ENCODE measurements at regions not wholly inside any gene's neighbourhood (a gene's known extent, or its start where the extent isn't known, plus 50 kb on each side); places are given as distances from the start of the nearest gene placed in this dataset.

DNA sequence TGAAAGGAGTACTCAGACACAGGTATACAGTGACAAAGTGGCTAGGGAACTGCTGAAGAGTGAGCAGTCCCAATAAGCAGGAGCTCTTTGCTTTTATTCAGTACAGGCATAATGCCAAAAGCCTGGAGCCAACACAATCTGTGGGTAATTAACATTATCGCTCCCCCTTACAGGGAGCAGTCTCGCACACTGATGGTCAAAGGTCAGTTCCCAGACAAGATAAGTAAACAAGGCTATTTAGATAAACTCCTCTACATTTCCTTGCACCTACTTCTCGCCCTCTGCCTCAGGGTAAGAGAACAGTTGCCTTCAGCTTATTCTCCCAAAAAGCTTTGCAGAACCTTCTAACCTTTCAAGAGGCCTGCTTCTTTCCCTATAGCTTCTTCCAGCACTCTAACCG is 73.9 kb upstream of the TAF9B start:
- 61 to 63% methylated on average over 4 of the region's 4 CpGs for WGBS, 2 donors
- intact Hi-C loops (cut with DNase I), result no loop called here
- DNase-seq, result no peak
- TF ChIP-seq POLR2A (IDR thresholded peaks at IDR 0.05), result no peak
- TF ChIP-seq, protein P1, sequence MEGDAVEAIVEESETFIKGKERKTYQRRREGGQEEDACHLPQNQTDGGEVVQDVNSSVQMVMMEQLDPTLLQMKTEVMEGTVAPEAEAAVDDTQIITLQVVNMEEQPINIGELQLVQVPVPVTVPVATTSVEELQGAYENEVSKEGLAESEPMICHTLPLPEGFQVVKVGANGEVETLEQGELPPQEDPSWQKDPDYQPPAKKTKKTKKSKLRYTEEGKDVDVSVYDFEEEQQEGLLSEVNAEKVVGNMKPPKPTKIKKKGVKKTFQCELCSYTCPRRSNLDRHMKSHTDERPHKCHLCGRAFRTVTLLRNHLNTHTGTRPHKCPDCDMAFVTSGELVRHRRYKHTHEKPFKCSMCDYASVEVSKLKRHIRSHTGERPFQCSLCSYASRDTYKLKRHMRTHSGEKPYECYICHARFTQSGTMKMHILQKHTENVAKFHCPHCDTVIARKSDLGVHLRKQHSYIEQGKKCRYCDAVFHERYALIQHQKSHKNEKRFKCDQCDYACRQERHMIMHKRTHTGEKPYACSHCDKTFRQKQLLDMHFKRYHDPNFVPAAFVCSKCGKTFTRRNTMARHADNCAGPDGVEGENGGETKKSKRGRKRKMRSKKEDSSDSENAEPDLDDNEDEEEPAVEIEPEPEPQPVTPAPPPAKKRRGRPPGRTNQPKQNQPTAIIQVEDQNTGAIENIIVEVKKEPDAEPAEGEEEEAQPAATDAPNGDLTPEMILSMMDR (IDR thresholded peaks at IDR 0.05), result no peak
- Histone ChIP-seq H3K27me3 (no peaks in the 10 kb centered on the region), H3K27ac (no peak overlapping the region), H3K4me3 (no peak overlapping the region), H3K9me3 (no peaks in the 10 kb centered on the region), H3K36me3 (no peaks in the 10 kb centered on the region), H3K4me1 (no peaks in the 10 kb centered on the region)

DNA sequence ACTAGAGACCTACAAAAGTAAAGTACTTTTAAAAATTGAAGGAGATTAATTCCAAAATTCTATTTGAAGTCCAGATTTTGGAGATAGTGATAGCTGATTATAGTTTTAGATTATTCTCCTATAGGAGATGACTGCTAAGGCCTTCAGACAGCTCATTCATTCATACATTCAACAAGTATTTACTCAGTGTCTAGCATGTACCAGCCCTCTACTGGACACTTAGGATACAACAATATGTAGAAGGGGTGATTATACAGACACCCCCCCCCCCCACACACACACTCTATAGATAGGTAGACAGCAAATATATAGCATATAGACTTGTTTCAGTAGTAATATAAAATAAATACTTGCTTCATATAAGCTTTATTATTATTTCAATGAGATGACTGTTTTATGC is 60.4 kb upstream of the TAF9B start:
- no peak for TF ChIP-seq POLR2A (IDR thresholded peaks at IDR 0.05)
- TF ChIP-seq, protein P1 (IDR thresholded peaks at IDR 0.05), result peak in 2 of 6 experiments; percentile 13 to 33
- DNase-seq, result no peak
- Histone ChIP-seq H3K4me3 (no peak overlapping the region), H3K27me3 (no peaks in the 10 kb centered on the region), H3K36me3 (no peaks in the 10 kb centered on the region), H3K27ac (no peak overlapping the region), H3K4me1 (no peaks in the 10 kb centered on the region), H3K9me3 (no peaks in the 10 kb centered on the region)
- intact Hi-C loops (cut with DNase I), result no loop called here

Data from esophagus squamous epithelium (tissue), 5 donors.